Memory B cell (primary cell): ENCODE measurements at regions not wholly inside any gene's neighbourhood (a gene's known extent, or its start where the extent isn't known, plus 50 kb on each side); places are given as distances from the start of the nearest gene placed in this dataset.
A peak's percentile ranks its signal among the peaks of the same experiment; 100 is the strongest.

Experiments used
- ATAC-seq: fragments of 150-1000 bp; cut with Tn5 transposase; 2 replicates; pipeline ENCODE4 v1.10.0; 2021; ENCODE audit warnings: low read depth, mild to moderate bottlenecking, moderate library complexity
- DNase-seq, 2 donors: peaks; one replicate each; pipeline ENCODE4 v3.0.0; 2022; ENCODE audit warnings: low spot score in 2 of 2
- H3K27ac Mint-ChIP-seq: one replicate; pipeline ENCODE4 v1.8.0; 2022; ENCODE audit warnings: mild to moderate bottlenecking, moderate library complexity, mixed read lengths
- H3K27me3 Mint-ChIP-seq: one replicate; pipeline ENCODE4 v1.8.0; 2022; ENCODE audit warnings: mixed read lengths
- H3K36me3 Mint-ChIP-seq: one replicate; pipeline ENCODE4 v1.8.0; 2022; ENCODE audit warnings: mild to moderate bottlenecking, mixed read lengths
- H3K4me1 Mint-ChIP-seq: one replicate; pipeline ENCODE4 v1.8.0; 2022; ENCODE audit warnings: mixed read lengths
- H3K4me3 Mint-ChIP-seq: one replicate; pipeline ENCODE4 v1.8.0; 2022; ENCODE audit warnings: mild to moderate bottlenecking, moderate library complexity, mixed read lengths
- H3K9me3 Mint-ChIP-seq: one replicate; pipeline ENCODE4 v1.8.0; 2022; ENCODE audit warnings: mixed read lengths

- no peaks in the 10 kb centered on the region for H3K36me3 Mint-ChIP-seq
Observed at GRCh38 chr3:14304101-14305045, 98.0 kb upstream of the SLC6A6 start.

GRCh38 chr3:14305324-14305723, 97.1 kb upstream of the SLC6A6 start:
- H3K36me3 Mint-ChIP-seq: no peaks in the 10 kb centered on the region
- H3K27me3 Mint-ChIP-seq: peaks cover 33% of the 10 kb centered on the region
- H3K27ac Mint-ChIP-seq: no peak overlapping the region
- no peaks in the 10 kb centered on the region for H3K9me3 Mint-ChIP-seq
- DNase-seq (no peak), ATAC-seq (no peak)
- no peak overlapping the region for H3K4me3 Mint-ChIP-seq
- peaks cover 2% of the 10 kb centered on the region for H3K4me1 Mint-ChIP-seq

More at GRCh38 chr3:14304101-14305045, 98.0 kb upstream of the SLC6A6 start:
- H3K27me3 Mint-ChIP-seq: peaks cover 29% of the 10 kb centered on the region
- peaks cover 2% of the 10 kb centered on the region for H3K4me1 Mint-ChIP-seq
- no peak overlapping the region for H3K4me3 Mint-ChIP-seq
- ATAC-seq: no peak
- H3K9me3 Mint-ChIP-seq: no peaks in the 10 kb centered on the region
- no peak overlapping the region for H3K27ac Mint-ChIP-seq
- DNase-seq: no peak

- no peaks in the 10 kb centered on the region for H3K36me3 Mint-ChIP-seq
- H3K27me3 Mint-ChIP-seq: peaks cover 31% of the 10 kb centered on the region
- peaks cover 2% of the 10 kb centered on the region for H3K4me1 Mint-ChIP-seq
- H3K4me3 Mint-ChIP-seq: no peak overlapping the region
- DNase-seq (no peak), ATAC-seq (no peak)
- H3K9me3 Mint-ChIP-seq: no peaks in the 10 kb centered on the region
- no peak overlapping the region for H3K27ac Mint-ChIP-seq
Observed at GRCh38 chr3:14306142-14306541, 96.3 kb upstream of the SLC6A6 start.

GRCh38 chr3:14307656-14308302, 94.6 kb upstream of the SLC6A6 start:
- Mint-ChIP-seq H3K4me1 (peaks cover 2% of the 10 kb centered on the region), H3K36me3 (no peaks in the 10 kb centered on the region), H3K27ac (no peak overlapping the region), H3K27me3 (peaks cover 37% of the 10 kb centered on the region), H3K4me3 (no peak overlapping the region), H3K9me3 (no peaks in the 10 kb centered on the region)
- DNase-seq (no peak), ATAC-seq (no peak)

GRCh38 chr3:14311729-14312128, 90.7 kb upstream of the SLC6A6 start:
- H3K27me3 Mint-ChIP-seq: peaks cover 36% of the 10 kb centered on the region
- ATAC-seq (no peak), DNase-seq (no peak)
- no peaks in the 10 kb centered on the region for H3K36me3 Mint-ChIP-seq
- no peak overlapping the region for H3K4me3 Mint-ChIP-seq
- H3K4me1 Mint-ChIP-seq: no peaks in the 10 kb centered on the region
- no peak overlapping the region for H3K27ac Mint-ChIP-seq
- no peaks in the 10 kb centered on the region for H3K9me3 Mint-ChIP-seq

GRCh38 chr3:14312375-14312774, 90.0 kb upstream of the SLC6A6 start:
- no peaks in the 10 kb centered on the region for H3K9me3 Mint-ChIP-seq
- H3K27me3 Mint-ChIP-seq: peaks cover 33% of the 10 kb centered on the region
- ATAC-seq: no peak
- no peaks in the 10 kb centered on the region for H3K4me1 Mint-ChIP-seq
- H3K4me3 Mint-ChIP-seq: no peak overlapping the region
- no peak overlapping the region for H3K27ac Mint-ChIP-seq
- H3K36me3 Mint-ChIP-seq: no peaks in the 10 kb centered on the region
- no peak for DNase-seq

- ATAC-seq: no peak
- Mint-ChIP-seq H3K4me3 (no peak overlapping the region), H3K36me3 (peaks cover 3% of the 10 kb centered on the region), H3K9me3 (peaks cover 4% of the 10 kb centered on the region), H3K27ac (no peak overlapping the region), H3K27me3 (peaks cover 14% of the 10 kb centered on the region), H3K4me1 (peaks cover 2% of the 10 kb centered on the region)
- no peak for DNase-seq
Observed at GRCh38 chr3:14317057-14317553, 85.3 kb upstream of the SLC6A6 start.

GRCh38 chr3:14318646-14319045, 83.8 kb upstream of the SLC6A6 start:
- Mint-ChIP-seq H3K27ac (no peak overlapping the region), H3K4me3 (no peak overlapping the region), H3K27me3 (peaks cover 8% of the 10 kb centered on the region), H3K4me1 (peaks cover 2% of the 10 kb centered on the region), H3K9me3 (peaks cover 4% of the 10 kb centered on the region), H3K36me3 (peaks cover 3% of the 10 kb centered on the region)
- no peak for ATAC-seq
- DNase-seq: no peak

GRCh38 chr3:14319654-14320182, 82.7 kb upstream of the SLC6A6 start:
- ATAC-seq (peak; percentile 83), DNase-seq (peak in 1 of 2 donors; percentile 14)
- peaks cover 4% of the 10 kb centered on the region for H3K9me3 Mint-ChIP-seq
- H3K4me3 Mint-ChIP-seq: no peak overlapping the region
- peaks cover 2% of the 10 kb centered on the region for H3K4me1 Mint-ChIP-seq
- peaks cover 3% of the 10 kb centered on the region for H3K36me3 Mint-ChIP-seq
- H3K27me3 Mint-ChIP-seq: peaks cover 9% of the 10 kb centered on the region
- no peak overlapping the region for H3K27ac Mint-ChIP-seq

GRCh38 chr3:14320219-14320618, 82.2 kb upstream of the SLC6A6 start:
- DNase-seq: no peak

GRCh38 chr3:14322001-14322400, 80.4 kb upstream of the SLC6A6 start:
- peaks cover 4% of the 10 kb centered on the region for H3K27me3 Mint-ChIP-seq
- DNase-seq (no peak), ATAC-seq (no peak)

More at GRCh38 chr3:14320219-14320618, 82.2 kb upstream of the SLC6A6 start:
- H3K9me3 Mint-ChIP-seq: peaks cover 4% of the 10 kb centered on the region
- H3K27ac Mint-ChIP-seq: no peak overlapping the region
- H3K36me3 Mint-ChIP-seq: peaks cover 3% of the 10 kb centered on the region
- no peak overlapping the region for H3K4me3 Mint-ChIP-seq
- no peak for ATAC-seq
- H3K4me1 Mint-ChIP-seq: peaks cover 2% of the 10 kb centered on the region
- peaks cover 7% of the 10 kb centered on the region for H3K27me3 Mint-ChIP-seq

GRCh38 chr3:14322667-14323295, 79.6 kb upstream of the SLC6A6 start:
- H3K27ac Mint-ChIP-seq: no peak overlapping the region
- no peak overlapping the region for H3K4me3 Mint-ChIP-seq
- peaks cover 3% of the 10 kb centered on the region for H3K36me3 Mint-ChIP-seq
- DNase-seq (no peak), ATAC-seq (no peak)
- peaks cover 2% of the 10 kb centered on the region for H3K4me1 Mint-ChIP-seq
- H3K9me3 Mint-ChIP-seq: peaks cover 4% of the 10 kb centered on the region
- H3K27me3 Mint-ChIP-seq: peaks cover 4% of the 10 kb centered on the region

More at GRCh38 chr3:14322001-14322400, 80.4 kb upstream of the SLC6A6 start:
- Mint-ChIP-seq H3K4me1 (peaks cover 2% of the 10 kb centered on the region), H3K9me3 (peaks cover 4% of the 10 kb centered on the region), H3K27ac (no peak overlapping the region), H3K4me3 (no peak overlapping the region), H3K36me3 (peaks cover 3% of the 10 kb centered on the region)

- Mint-ChIP-seq H3K9me3 (peaks cover 8% of the 10 kb centered on the region), H3K4me1 (peaks cover 2% of the 10 kb centered on the region), H3K36me3 (peaks cover 3% of the 10 kb centered on the region), H3K27ac (no peak overlapping the region), H3K4me3 (no peak overlapping the region), H3K27me3 (peaks cover 8% of the 10 kb centered on the region)
- no peak for DNase-seq
- no peak for ATAC-seq
Observed at GRCh38 chr3:14323401-14324223, 78.8 kb upstream of the SLC6A6 start.
